ENCODE measurements at regions not wholly inside any gene's neighbourhood (a gene's known extent, or its start where the extent isn't known, plus 50 kb on each side); places are given as distances from the start of the nearest gene placed in this dataset.

DNA sequence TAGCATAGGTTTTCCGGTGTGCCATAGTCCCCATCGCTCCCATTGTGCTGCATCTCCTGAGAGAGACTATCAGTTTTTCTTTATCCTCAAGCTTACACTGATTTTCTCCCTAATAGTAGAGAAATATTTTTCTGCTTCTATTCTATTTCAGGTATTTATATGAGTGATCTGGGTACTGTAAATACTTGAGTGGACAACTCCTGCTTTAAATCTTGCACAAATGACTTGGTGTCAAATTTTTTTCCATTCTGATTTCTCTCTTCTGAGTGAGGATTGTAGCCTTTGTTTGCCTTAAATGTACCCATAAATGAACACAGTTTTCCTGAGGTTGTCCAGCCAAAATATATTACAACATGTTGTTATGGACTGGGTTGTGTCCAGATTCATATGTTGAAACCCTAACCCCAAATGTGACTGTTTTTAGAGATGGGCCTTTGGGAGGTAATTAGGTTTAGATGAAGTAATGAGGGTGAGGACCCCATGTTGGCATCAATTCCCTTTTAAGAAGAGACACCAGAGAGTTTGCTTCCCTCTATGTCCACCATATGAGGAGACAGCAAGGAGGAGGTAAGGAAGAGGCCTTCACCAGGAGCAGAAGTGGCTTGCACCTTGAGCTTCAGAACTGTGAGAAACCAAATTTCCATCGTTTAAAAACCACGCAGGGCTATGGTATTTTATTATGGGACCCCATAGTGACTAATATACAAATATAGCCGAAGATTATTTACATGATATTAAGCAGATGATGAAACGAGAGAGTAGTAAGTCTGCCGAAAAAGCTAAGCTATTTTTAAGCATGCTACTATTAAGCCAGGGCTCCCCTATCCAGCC, 336.4 kb upstream of the MPDZ start:
- TF ChIP-seq, protein P1, sequence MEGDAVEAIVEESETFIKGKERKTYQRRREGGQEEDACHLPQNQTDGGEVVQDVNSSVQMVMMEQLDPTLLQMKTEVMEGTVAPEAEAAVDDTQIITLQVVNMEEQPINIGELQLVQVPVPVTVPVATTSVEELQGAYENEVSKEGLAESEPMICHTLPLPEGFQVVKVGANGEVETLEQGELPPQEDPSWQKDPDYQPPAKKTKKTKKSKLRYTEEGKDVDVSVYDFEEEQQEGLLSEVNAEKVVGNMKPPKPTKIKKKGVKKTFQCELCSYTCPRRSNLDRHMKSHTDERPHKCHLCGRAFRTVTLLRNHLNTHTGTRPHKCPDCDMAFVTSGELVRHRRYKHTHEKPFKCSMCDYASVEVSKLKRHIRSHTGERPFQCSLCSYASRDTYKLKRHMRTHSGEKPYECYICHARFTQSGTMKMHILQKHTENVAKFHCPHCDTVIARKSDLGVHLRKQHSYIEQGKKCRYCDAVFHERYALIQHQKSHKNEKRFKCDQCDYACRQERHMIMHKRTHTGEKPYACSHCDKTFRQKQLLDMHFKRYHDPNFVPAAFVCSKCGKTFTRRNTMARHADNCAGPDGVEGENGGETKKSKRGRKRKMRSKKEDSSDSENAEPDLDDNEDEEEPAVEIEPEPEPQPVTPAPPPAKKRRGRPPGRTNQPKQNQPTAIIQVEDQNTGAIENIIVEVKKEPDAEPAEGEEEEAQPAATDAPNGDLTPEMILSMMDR (IDR thresholded peaks at IDR 0.05): no peak
- TF ChIP-seq ZFX (IDR thresholded peaks at IDR 0.05; ENCODE audit: borderline replicate concordance): no peak
